SU-DHL-6 (cell line): ENCODE measurements at regions not wholly inside any gene's neighbourhood (a gene's known extent, or its start where the extent isn't known, plus 50 kb on each side); places are given as distances from the start of the nearest gene placed in this dataset.

ENCODE experiments used
- CTCF ChIP-seq: fragments of 200-600 bp; sonication (generic); IDR thresholded peaks from one replicate; pipeline ENCODE4 v1.5.1; 2017; ENCODE audit warnings: antibody characterized with exemption, mild to moderate bottlenecking, low read length, moderate library complexity; ENCODE audit not compliant: insufficient read depth, poor library complexity, severe bottlenecking
- EZH2phosphoT487 ChIP-seq: fragments of 200-600 bp; sonication (generic), shearing (Covaris generic); conservative IDR thresholded peaks from 2 replicates; pipeline ENCODE4 v1.6.1; 2018; ENCODE audit warnings: mild to moderate bottlenecking, antibody characterized with exemption, low read length, moderate library complexity, mixed read lengths

- TF ChIP-seq CTCF = no peak
- TF ChIP-seq EZH2phosphoT487 = no peak
These were observed 330.4 kb downstream of the RFC3 start for GRCh38 chr13:34148359-34148758.
